K562 (cell line): ENCODE measurements at regions not wholly inside any gene's neighbourhood (a gene's known extent, or its start where the extent isn't known, plus 50 kb on each side); places are given as distances from the start of the nearest gene placed in this dataset.

Source experiments
- ATAC-seq: fragments of 200-7000 bp; cut with Tn5 transposase; 3 replicates; pipeline ENCODE4 v1.9.1; 2020; ENCODE audit warnings: moderate library complexity
- BruUV-seq: library from RNA; stranded (reverse); fragments of 400-500 nt; replicated peaks from 2 replicates; lab custom pipeline; 2021; lab: Mats Ljungman, UMichigan
- CTCF ChIA-PET: fragments of 300-600 bp; formaldehyde crosslinking; extraction: SDS; loops from one replicate; lab custom pipeline; 2021; ENCODE audit warnings: low intra/inter-chr PET ratio; lab: Yijun Ruan, JAX
- POLR2A ChIA-PET: fragments of 300-600, 350-650 bp; sonication (Branson Sonifier 250); formaldehyde crosslinking; extraction: SDS; loops from one replicate; lab custom pipeline; 2021; ENCODE audit warnings: antibody characterized with exemption, inconsistent platforms; lab: Yijun Ruan, JAX
- DNase-seq, 4 experiments: peaks; one replicate each; pipeline versions ENCODE4 v3.0.0 to v3.0.0-alpha.2; 2011 to 2018; ENCODE audit warnings: low spot score in 3 of 4, mixed read lengths in 3 of 4; ENCODE audit errors: extremely low read depth in 1 of 4
- FAIRE-seq: peaks from 2 replicates; lab custom pipeline; 2011; peaks lifted over from hg19 to GRCh38; lab: Jason Lieb, UNC
- H2AFZ ChIP-seq: 2 replicates; pipeline ENCODE4 v1.6.0; 2011; ENCODE audit warnings: low read depth, low read length, control low read depth, inconsistent platforms
- H3K27ac ChIP-seq: fragments of 200-600 bp; 3 replicates; pipeline ENCODE4 v1.8.0; 2011; ENCODE audit warnings: low read depth, mild to moderate bottlenecking, control low read depth, inconsistent platforms, low read length, moderate library complexity, mixed read lengths; ENCODE audit errors: extremely low read depth
- H3K27me3 ChIP-seq, 2 experiments: fragments of 300-600 bp in 1 of 2; 2 replicates in 1 of 2; 3 replicates in 1 of 2; pipeline versions ENCODE4 v1.6.0 to v1.8.0; 2011; ENCODE audit warnings: inconsistent platforms in 2 of 2, low read length in 2 of 2, mild to moderate bottlenecking in 1 of 2, mixed read lengths in 1 of 2, moderate library complexity in 1 of 2; ENCODE audit not compliant: control insufficient read depth in 2 of 2, insufficient read depth in 2 of 2
- H3K36me3 ChIP-seq: fragments of 300-600 bp; 3 replicates; pipeline ENCODE4 v1.8.0; 2011; ENCODE audit warnings: mild to moderate bottlenecking, low read length, inconsistent platforms; ENCODE audit not compliant: control insufficient read depth, insufficient read depth
- H3K4me1 ChIP-seq, 2 experiments: fragments of 200-600 bp in 1 of 2; replicated peaks in 1 of 2; 2 replicates in 1 of 2; 3 replicates in 1 of 2; pipeline versions ENCODE4 v1.5.1 to v1.8.0; 2011; ENCODE audit warnings: inconsistent platforms in 2 of 2, low read length in 2 of 2, mild to moderate bottlenecking in 1 of 2, mixed read lengths in 1 of 2, moderate library complexity in 1 of 2; ENCODE audit not compliant: control insufficient read depth in 2 of 2, insufficient read depth in 2 of 2
- H3K4me2 ChIP-seq: 2 replicates; pipeline ENCODE4 v1.6.1; 2011; ENCODE audit warnings: low read length, control low read depth, inconsistent platforms, mixed read lengths; ENCODE audit not compliant: insufficient read depth
- H3K4me3 ChIP-seq: fragments of 200-600 bp; sonication (generic), shearing (Covaris generic); 2 replicates; pipeline ENCODE4 v1.5.1; 2016; ENCODE audit warnings: control low read depth, inconsistent platforms
- H3K79me2 ChIP-seq: fragments of 200-600 bp; 3 replicates; pipeline ENCODE4 v1.8.0; 2011; ENCODE audit warnings: low read length, inconsistent platforms; ENCODE audit not compliant: control insufficient read depth, insufficient read depth
- H3K9ac ChIP-seq, 2 experiments: 2 replicates each; pipeline versions ENCODE4 v1.6.0 to v1.6.1; 2011; ENCODE audit warnings: low read depth in 2 of 2, low read length in 2 of 2, control low read depth in 1 of 2, inconsistent platforms in 1 of 2, mild to moderate bottlenecking in 1 of 2, mixed read lengths in 1 of 2; ENCODE audit not compliant: insufficient read depth in 1 of 2
- H3K9me1 ChIP-seq: one replicate; pipeline ENCODE4 v1.6.0; 2011; ENCODE audit warnings: inconsistent platforms, mild to moderate bottlenecking, low read length, moderate library complexity; ENCODE audit not compliant: control insufficient read depth, insufficient read depth
- H3K9me3 ChIP-seq: replicated peaks from 2 replicates; pipeline ENCODE4 v1.5.1; 2011; ENCODE audit warnings: low read depth, low read length, inconsistent platforms; ENCODE audit not compliant: control insufficient read depth, insufficient read depth
- H4K20me1 ChIP-seq: replicated peaks from 2 replicates; pipeline ENCODE4 v1.6.1; 2011; ENCODE audit warnings: low read length, inconsistent platforms, mixed read lengths; ENCODE audit not compliant: control insufficient read depth, insufficient read depth
- ARNT ChIP-seq, 2 experiments: fragments of 450-650 bp; IDR thresholded peaks; 2 replicates each; pipeline ENCODE4 v1.6.1; 2016; ENCODE audit warnings: mild to moderate bottlenecking in 1 of 2
- CEBPG ChIP-seq, 3 experiments: fragments of 200-800 bp in 1 of 3; sonication (Bioruptor generic) in 1 of 3; sonication (generic) in 1 of 3; formaldehyde crosslinking in 1 of 3; IDR thresholded peaks in 2 of 3; conservative IDR thresholded peaks in 1 of 3; 2 replicates each; pipeline versions ENCODE4 v1.6.1 to v1.8.0; 2016 to 2022; ENCODE audit warnings: missing compliant biosample characterization in 2 of 3, missing genetic modification characterization in 2 of 3, mild to moderate bottlenecking in 1 of 3, missing genetic modification reagents in 1 of 3
- DNMT1 ChIP-seq: fragments of 450-650 bp; IDR thresholded peaks from 2 replicates; pipeline ENCODE4 v1.6.1; 2016; ENCODE audit warnings: antibody characterized with exemption, mild to moderate bottlenecking
- HIVEP1 ChIP-seq: fragments of 250-450 bp; sonication (Bioruptor Pico); IDR thresholded peaks from 2 replicates; pipeline ENCODE4 v1.4.0; 2020; ENCODE audit warnings: mild to moderate bottlenecking
- NONO ChIP-seq, 2 experiments: fragments of 200-400 bp in 1 of 2; fragments of 450-650 bp in 1 of 2; formaldehyde crosslinking in 1 of 2; IDR thresholded peaks; 2 replicates each; pipeline ENCODE4 v1.6.1; 2017; ENCODE audit warnings: low read depth in 2 of 2, mild to moderate bottlenecking in 2 of 2, moderate library complexity in 2 of 2, low read length in 1 of 2
- PML ChIP-seq: IDR thresholded peaks from 2 replicates; pipeline ENCODE4 v1.6.1; 2012; ENCODE audit warnings: low read length, inconsistent platforms
- SMARCA5 ChIP-seq: fragments of 450-650 bp; IDR thresholded peaks from 2 replicates; pipeline ENCODE4 v1.6.1; 2016
- ZNF239 ChIP-seq: fragments of 250-450 bp; sonication (Bioruptor Pico); IDR thresholded peaks from 2 replicates; pipeline ENCODE4 v1.4.0; 2020; ENCODE audit warnings: mild to moderate bottlenecking
- ZNF77 ChIP-seq: fragments of 250-450 bp; sonication (Bioruptor Pico); IDR thresholded peaks from 2 replicates; pipeline ENCODE4 v1.5.0; 2020
- WGBS: fragments of 100-300 bp; shearing (Covaris generic); methylation state at CpG from one replicate; pipeline ENCODE4 v1.1.6; 2016; ENCODE audit warnings: low coverage, mixed read lengths; ENCODE audit not compliant: insufficient coverage; ENCODE audit errors: missing lambda C conversion rate; 5-methylcytosine and 5-hydroxymethylcytosine counted together
- in situ Hi-C: fragments of 300-500 bp; cut with MboI; formaldehyde crosslinking; loops from 4 replicates; pipeline ENCODE4 v1.15.0; 2018; ENCODE audit warnings: inconsistent platforms, mixed read lengths
- intact Hi-C: fragments of 100-400 bp; cut with micrococcal nuclease; formaldehyde crosslinking; loops from 2 replicates; pipeline ENCODE4 v1.14.2; 2022
- TF ChIP-seq, protein P1 (sequence below): fragments of 450-650 bp; formaldehyde crosslinking; IDR thresholded peaks from 2 replicates; pipeline ENCODE4 v1.4.0; 2020; ENCODE audit warnings: mild to moderate bottlenecking
- TF ChIP-seq, protein P2 (sequence below): sonication (generic); formaldehyde crosslinking; IDR thresholded peaks from 2 replicates; pipeline ENCODE4 v1.8.0; 2022; ENCODE audit warnings: mild to moderate bottlenecking, low read depth, missing genetic modification reagents

DNA sequence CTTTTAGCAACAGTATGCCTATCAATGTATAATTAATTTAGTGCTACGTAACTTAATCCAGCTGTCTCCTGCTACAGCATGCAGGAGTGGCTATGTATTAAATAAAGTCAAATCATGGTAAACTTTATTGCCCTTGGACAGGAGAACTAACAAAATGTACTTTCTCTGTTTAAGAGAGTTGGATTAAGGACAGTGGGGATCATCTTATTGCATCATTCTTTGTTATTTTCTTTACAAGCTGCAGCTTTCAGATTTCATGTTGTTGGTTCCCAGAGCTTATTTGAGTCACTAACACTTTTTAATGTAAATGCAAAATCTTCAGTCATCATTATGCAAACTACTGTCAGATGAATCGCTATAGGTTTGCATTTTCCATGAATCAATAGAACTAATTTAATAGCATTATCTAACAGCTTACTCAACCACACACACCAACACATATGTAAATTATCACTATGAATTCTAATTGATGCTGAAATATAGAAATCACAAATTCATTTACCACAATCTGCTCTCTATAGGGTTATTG, 424.7 kb downstream of the MMUT start:
- Histone ChIP-seq H3K36me3 (no peaks in the 10 kb centered on the region), H3K4me3 (no peak overlapping the region), H3K27me3 (no peaks in the 10 kb centered on the region), H3K79me2 (no peaks in the 10 kb centered on the region), H3K9me3 (no peaks in the 10 kb centered on the region), H3K4me1 (no peaks in the 10 kb centered on the region), H2AFZ (no peak overlapping the region), H3K9ac (no peak overlapping the region), H3K4me2 (no peak overlapping the region), H4K20me1 (no peaks in the 10 kb centered on the region), H3K27ac (no peak overlapping the region), H3K9me1 (no peaks in the 10 kb centered on the region)
- CTCF ChIA-PET, result no interaction called here
- FAIRE-seq (no peak), ATAC-seq (no peak), DNase-seq (no peak)
- POLR2A ChIA-PET, result no interaction called here
- BruUV-seq, result no TSS peak
- in situ Hi-C loops, result no loop called here
- intact Hi-C loops, result no loop called here
- 0% methylated on average over 2 of the region's 2 CpGs for WGBS
- TF ChIP-seq NONO (IDR thresholded peaks at IDR 0.05; ENCODE audit: low read depth in 2 of 2, low read length in 1 of 2) (no peak), CEBPG (CRISPR knock-in tag; IDR thresholded peaks at IDR 0.05) (no peak), CEBPG (tag; conservative IDR thresholded peaks at IDR 0.05 in 1 of 2, IDR thresholded peaks at IDR 0.05 in 1 of 2) (peak in 1 of 2 experiments; percentile 57; a peak in 2 of 4 replicates)

DNA sequence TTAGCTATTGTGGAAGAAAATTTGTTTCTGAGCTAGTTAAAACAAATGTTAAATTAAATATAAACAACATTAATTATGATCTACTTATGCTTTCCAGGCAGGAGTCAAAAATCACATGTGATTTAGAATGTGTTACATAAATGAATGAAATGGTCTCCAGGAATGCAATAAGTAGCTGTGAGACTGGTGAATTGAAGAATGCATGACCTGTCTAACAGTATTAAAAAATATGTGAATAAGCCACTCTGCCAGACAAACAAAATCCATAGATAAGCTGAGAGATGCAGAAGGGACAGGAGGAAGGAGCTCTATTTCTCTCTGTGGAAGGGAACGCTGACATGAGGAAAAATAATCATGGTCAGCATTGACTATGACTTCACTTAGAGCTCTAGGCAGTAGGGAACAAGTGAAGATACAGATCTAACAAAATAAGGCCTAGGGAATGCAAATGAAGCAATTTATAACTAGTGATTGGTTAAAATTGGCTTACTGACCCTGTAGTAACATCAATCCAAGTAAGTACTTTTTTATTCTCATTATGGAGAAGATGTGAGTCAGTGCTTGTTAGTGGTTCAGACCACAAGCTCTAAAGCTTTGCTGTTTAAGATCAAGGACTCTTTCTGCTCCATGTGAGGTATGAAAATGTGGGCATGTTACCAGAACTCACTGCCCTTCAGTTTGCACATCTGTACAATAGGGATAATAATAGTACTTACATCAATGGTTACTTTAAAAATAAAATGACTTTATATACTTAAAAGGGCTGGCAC, 432.6 kb downstream of the MMUT start:
- no peak overlapping the region for H3K27ac ChIP-seq
- 0 out of 2 replicates have a peak, but pooled peaks cover 2% of the 10 kb centered on the region for H3K9me3 ChIP-seq
- CTCF ChIA-PET, result no interaction called here
- FAIRE-seq, result no peak
- no peaks in the 10 kb centered on the region for H3K4me1 ChIP-seq
- no peak overlapping the region for H3K4me2 ChIP-seq
- no TSS peak for BruUV-seq
- intact Hi-C loops (no loop called here), in situ Hi-C loops (no loop called here)
- H3K36me3 ChIP-seq, result no peaks in the 10 kb centered on the region
- H3K79me2 ChIP-seq, result no peaks in the 10 kb centered on the region
- POLR2A ChIA-PET, result interaction anchor here (0.9 kb wide), 1 partner anchor 10 kb away, joined by 3 read pairs; no protein-coding TSS in a partner anchor
- H3K9ac ChIP-seq, result no peak overlapping the region
- H4K20me1 ChIP-seq, result no peaks in the 10 kb centered on the region
- no peak overlapping the region for H2AFZ ChIP-seq
- no peaks in the 10 kb centered on the region for H3K27me3 ChIP-seq
- H3K9me1 ChIP-seq, result no peaks in the 10 kb centered on the region
- 0% methylated on average over 1 of the region's 1 CpG for WGBS
- ATAC-seq, result no peak
- H3K4me3 ChIP-seq, result no peak overlapping the region
- DNase-seq, result no peak
- TF ChIP-seq DNMT1, result no peak
- no peak for TF ChIP-seq HIVEP1
- TF ChIP-seq PML, result no peak
- no peak for TF ChIP-seq ZNF239 (CRISPR knock-in tag)
- TF ChIP-seq ARNT (IDR thresholded peaks at IDR 0.05), result no peak
- no peak for TF ChIP-seq ZNF77 (CRISPR knock-in tag)
- TF ChIP-seq, protein P1, sequence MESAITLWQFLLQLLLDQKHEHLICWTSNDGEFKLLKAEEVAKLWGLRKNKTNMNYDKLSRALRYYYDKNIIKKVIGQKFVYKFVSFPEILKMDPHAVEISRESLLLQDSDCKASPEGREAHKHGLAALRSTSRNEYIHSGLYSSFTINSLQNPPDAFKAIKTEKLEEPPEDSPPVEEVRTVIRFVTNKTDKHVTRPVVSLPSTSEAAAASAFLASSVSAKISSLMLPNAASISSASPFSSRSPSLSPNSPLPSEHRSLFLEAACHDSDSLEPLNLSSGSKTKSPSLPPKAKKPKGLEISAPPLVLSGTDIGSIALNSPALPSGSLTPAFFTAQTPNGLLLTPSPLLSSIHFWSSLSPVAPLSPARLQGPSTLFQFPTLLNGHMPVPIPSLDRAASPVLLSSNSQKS (CRISPR knock-in tag), result no peak
- no peak for TF ChIP-seq SMARCA5
- TF ChIP-seq, protein P2, sequence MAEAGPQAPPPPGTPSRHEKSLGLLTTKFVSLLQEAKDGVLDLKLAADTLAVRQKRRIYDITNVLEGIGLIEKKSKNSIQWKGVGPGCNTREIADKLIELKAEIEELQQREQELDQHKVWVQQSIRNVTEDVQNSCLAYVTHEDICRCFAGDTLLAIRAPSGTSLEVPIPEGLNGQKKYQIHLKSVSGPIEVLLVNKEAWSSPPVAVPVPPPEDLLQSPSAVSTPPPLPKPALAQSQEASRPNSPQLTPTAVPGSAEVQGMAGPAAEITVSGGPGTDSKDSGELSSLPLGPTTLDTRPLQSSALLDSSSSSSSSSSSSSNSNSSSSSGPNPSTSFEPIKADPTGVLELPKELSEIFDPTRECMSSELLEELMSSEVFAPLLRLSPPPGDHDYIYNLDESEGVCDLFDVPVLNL (CRISPR knock-in tag), result no peak
